HCT116 (cell line): ENCODE measurements at regions not wholly inside any gene's neighbourhood (a gene's known extent, or its start where the extent isn't known, plus 50 kb on each side); places are given as distances from the start of the nearest gene placed in this dataset.

Experiments used
- CTCF ChIP-seq, 3 experiments: fragments of 200-600 bp in 1 of 3; sonication (generic) in 1 of 3; IDR thresholded peaks in 2 of 3; conservative IDR thresholded peaks in 1 of 3; 2 replicates each; pipeline ENCODE4 v1.5.1; 2012 to 2017; ENCODE audit warnings: low read depth in 2 of 3, low read length in 2 of 3, antibody characterized with exemption in 1 of 3, borderline replicate concordance in 1 of 3, control low read depth in 1 of 3, mild to moderate bottlenecking in 1 of 3, mixed read lengths in 1 of 3, mixed run types in 1 of 3, moderate library complexity in 1 of 3; ENCODE audit not compliant: insufficient read depth in 1 of 3
- EGR1 ChIP-seq: IDR thresholded peaks from 2 replicates; pipeline ENCODE4 v1.6.1; 2012; ENCODE audit warnings: low read depth
- ELF1 ChIP-seq: IDR thresholded peaks from 2 replicates; pipeline ENCODE4 v1.6.1; 2012; ENCODE audit warnings: low read depth, borderline replicate concordance
- EZH2phosphoT487 ChIP-seq: fragments of 200-600 bp; IDR thresholded peaks from 2 replicates; pipeline ENCODE4 v1.6.1; 2018; ENCODE audit warnings: antibody characterized with exemption, borderline replicate concordance
- FOSL1 ChIP-seq: IDR thresholded peaks from 2 replicates; pipeline ENCODE4 v1.6.1; 2012; ENCODE audit warnings: low read depth
- JUND ChIP-seq: IDR thresholded peaks from 2 replicates; pipeline ENCODE4 v1.6.1; 2012
- POLR2A ChIP-seq: IDR thresholded peaks from 2 replicates; pipeline ENCODE4 v1.7.0; 2011; ENCODE audit warnings: borderline replicate concordance; ENCODE audit not compliant: insufficient read depth, insufficient read length; ENCODE audit errors: extremely low read depth
- POLR2AphosphoS5 ChIP-seq: IDR thresholded peaks from 2 replicates; pipeline ENCODE4 v1.6.1; 2011; ENCODE audit warnings: mild to moderate bottlenecking, low read depth, low read length, moderate library complexity
- YY1 ChIP-seq: IDR thresholded peaks from 2 replicates; pipeline ENCODE4 v1.6.1; 2011; ENCODE audit warnings: low read length, low read depth, moderate library complexity, mild to moderate bottlenecking; ENCODE audit not compliant: insufficient replicate concordance; ENCODE audit errors: extremely low read depth
- ZFX ChIP-seq: fragments of 450-650 bp; IDR thresholded peaks from 2 replicates; pipeline ENCODE4 v1.6.1; 2017
- TF ChIP-seq, protein P1 (sequence below): IDR thresholded peaks from 2 replicates; pipeline ENCODE4 v1.6.1; 2011; ENCODE audit warnings: mild to moderate bottlenecking, low read length, moderate library complexity; ENCODE audit not compliant: insufficient replicate concordance; ENCODE audit errors: extremely low read depth
- TF ChIP-seq, protein P2 (sequence below): IDR thresholded peaks from 2 replicates; pipeline ENCODE4 v1.6.1; 2012; ENCODE audit warnings: low read depth
- TF ChIP-seq, protein P3 (sequence below): IDR thresholded peaks from 2 replicates; pipeline ENCODE4 v1.6.1; 2012

DNA sequence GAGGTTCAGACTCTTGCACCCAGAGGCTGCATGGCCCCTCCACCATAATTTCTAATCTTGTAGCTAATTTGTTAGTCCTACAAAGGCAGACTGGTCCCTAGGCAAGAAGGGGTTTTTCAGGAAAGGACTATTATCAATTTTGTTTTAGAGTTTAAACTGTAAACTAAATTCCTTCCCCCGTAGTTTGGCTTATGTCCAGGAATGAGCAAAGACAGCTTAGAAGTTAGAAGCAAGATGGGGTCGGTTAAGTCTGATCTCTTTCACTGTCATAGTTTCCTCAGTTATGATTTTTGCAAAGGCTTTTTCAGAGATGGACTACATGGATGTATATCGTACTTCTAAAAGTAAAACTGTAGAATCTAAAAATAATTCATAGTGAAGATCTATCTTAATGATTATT is 258.1 kb upstream of the IL1RAPL1 start:
- TF ChIP-seq CTCF (IDR thresholded peaks at IDR 0.05 in 2 of 3, conservative IDR thresholded peaks at IDR 0.05 in 1 of 3; ENCODE audit: borderline replicate concordance in 1 of 3, insufficient read depth in 1 of 3, low read depth in 2 of 3, low read length in 2 of 3) (no peak), POLR2A (no peak), POLR2AphosphoS5 (no peak), EZH2phosphoT487 (no peak), EGR1 (no peak), ZFX (no peak), JUND (no peak), ELF1 (no peak), FOSL1 (no peak), YY1 (no peak)
- TF ChIP-seq, protein P1, sequence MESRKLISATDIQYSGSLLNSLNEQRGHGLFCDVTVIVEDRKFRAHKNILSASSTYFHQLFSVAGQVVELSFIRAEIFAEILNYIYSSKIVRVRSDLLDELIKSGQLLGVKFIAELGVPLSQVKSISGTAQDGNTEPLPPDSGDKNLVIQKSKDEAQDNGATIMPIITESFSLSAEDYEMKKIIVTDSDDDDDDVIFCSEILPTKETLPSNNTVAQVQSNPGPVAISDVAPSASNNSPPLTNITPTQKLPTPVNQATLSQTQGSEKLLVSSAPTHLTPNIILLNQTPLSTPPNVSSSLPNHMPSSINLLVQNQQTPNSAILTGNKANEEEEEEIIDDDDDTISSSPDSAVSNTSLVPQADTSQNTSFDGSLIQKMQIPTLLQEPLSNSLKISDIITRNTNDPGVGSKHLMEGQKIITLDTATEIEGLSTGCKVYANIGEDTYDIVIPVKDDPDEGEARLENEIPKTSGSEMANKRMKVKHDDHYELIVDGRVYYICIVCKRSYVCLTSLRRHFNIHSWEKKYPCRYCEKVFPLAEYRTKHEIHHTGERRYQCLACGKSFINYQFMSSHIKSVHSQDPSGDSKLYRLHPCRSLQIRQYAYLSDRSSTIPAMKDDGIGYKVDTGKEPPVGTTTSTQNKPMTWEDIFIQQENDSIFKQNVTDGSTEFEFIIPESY = no peak
- TF ChIP-seq, protein P2, sequence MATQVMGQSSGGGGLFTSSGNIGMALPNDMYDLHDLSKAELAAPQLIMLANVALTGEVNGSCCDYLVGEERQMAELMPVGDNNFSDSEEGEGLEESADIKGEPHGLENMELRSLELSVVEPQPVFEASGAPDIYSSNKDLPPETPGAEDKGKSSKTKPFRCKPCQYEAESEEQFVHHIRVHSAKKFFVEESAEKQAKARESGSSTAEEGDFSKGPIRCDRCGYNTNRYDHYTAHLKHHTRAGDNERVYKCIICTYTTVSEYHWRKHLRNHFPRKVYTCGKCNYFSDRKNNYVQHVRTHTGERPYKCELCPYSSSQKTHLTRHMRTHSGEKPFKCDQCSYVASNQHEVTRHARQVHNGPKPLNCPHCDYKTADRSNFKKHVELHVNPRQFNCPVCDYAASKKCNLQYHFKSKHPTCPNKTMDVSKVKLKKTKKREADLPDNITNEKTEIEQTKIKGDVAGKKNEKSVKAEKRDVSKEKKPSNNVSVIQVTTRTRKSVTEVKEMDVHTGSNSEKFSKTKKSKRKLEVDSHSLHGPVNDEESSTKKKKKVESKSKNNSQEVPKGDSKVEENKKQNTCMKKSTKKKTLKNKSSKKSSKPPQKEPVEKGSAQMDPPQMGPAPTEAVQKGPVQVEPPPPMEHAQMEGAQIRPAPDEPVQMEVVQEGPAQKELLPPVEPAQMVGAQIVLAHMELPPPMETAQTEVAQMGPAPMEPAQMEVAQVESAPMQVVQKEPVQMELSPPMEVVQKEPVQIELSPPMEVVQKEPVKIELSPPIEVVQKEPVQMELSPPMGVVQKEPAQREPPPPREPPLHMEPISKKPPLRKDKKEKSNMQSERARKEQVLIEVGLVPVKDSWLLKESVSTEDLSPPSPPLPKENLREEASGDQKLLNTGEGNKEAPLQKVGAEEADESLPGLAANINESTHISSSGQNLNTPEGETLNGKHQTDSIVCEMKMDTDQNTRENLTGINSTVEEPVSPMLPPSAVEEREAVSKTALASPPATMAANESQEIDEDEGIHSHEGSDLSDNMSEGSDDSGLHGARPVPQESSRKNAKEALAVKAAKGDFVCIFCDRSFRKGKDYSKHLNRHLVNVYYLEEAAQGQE = no peak
- TF ChIP-seq, protein P3, sequence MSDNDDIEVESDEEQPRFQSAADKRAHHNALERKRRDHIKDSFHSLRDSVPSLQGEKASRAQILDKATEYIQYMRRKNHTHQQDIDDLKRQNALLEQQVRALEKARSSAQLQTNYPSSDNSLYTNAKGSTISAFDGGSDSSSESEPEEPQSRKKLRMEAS = no peak
